HG03097 (cell line): ENCODE measurements at regions not wholly inside any gene's neighbourhood (a gene's known extent, or its start where the extent isn't known, plus 50 kb on each side); places are given as distances from the start of the nearest gene placed in this dataset.

ENCODE experiments used
- ATAC-seq: cut with Tn5 transposase; IDR thresholded peaks from one replicate; pipeline ENCODE4 v1.9.1; 2021; ENCODE audit not compliant: unreplicated experiment, low FRiP score

DNA sequence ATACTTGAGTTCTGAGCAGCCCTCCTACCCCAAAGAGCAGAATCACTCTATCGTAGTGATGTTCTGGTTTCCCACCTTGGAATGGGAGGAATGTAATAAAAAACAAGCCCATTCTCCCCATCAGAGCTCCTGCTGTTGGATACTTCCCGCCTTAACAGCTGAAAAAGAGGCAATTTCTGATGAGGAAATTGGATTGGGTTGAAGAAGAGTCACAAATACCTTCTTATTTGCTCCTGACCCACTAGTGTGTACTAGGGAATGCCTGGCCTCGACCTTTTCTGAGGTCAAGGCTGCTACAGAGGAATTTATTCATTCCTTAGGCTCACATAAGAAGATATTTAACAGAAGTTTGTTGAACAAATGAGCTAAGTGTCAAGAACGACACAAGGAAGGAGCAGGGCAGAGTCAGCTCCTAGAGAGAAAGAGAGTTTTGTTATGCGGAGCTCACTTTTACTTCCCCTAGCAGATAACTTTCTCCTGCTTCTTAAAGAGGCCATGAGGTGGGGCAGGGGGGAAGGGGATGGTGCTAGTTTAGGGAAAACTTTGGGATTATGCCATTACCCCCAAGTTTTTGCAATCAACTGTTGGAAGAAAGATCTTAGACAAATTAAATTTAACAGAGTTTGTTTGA is 273.8 kb upstream of the CLNK start:
- ATAC-seq = no peak

- no peak for ATAC-seq
Observed at GRCh38 chr4:10951306-10951705, 266.7 kb upstream of the CLNK start.

GRCh38 chr4:10949039-10949733 is 264.6 kb upstream of the CLNK start:
- no peak for ATAC-seq

GRCh38 chr4:10947898-10948297 is 263.3 kb upstream of the CLNK start:
- no peak for ATAC-seq

GRCh38 chr4:10944321-10944720 is 259.8 kb upstream of the CLNK start:
- ATAC-seq = no peak

- ATAC-seq = no peak
Observed at GRCh38 chr4:10942156-10942555, 257.6 kb upstream of the CLNK start.

DNA sequence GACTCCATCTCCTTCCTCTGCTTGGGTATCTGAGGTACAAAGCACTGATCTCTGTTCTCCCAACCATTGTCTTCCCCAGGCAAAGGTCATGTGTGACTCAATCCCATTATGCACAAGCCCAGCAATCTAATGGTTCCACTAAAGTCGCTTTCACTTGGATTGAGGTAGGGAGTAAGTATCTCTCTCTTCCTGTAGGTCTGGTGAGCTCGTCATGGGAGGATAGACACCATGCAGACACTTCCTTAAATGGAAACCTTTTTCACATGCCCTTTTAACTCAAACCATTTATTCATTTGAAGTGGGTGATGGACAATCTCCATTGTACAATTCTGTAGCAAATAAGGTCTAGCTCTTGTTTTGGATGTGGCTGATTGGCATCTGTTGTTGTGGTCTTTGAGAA is 245.2 kb upstream of the CLNK start:
- no peak for ATAC-seq

- no peak for ATAC-seq
Observed at GRCh38 chr4:10925996-10926395, 241.4 kb upstream of the CLNK start.

DNA sequence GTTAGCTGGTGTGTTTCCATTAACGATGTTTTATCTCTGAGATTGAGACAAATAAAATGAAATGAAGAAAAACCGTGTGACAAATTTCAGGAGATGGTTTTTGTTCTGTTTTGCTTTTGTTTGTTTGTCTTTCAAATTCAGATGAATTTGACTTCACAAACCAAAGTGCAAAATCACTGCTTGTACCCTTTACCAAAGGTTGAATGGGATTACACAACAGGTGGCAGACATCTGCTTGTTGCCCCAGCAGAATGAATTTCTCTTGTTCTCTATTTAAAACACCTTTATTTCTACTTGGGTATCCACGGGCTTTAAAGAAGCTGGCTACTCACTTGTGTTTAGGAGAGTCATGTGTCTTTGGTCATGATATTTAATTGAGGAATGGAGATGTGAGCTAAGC is 239.7 kb upstream of the CLNK start:
- ATAC-seq = no peak

DNA sequence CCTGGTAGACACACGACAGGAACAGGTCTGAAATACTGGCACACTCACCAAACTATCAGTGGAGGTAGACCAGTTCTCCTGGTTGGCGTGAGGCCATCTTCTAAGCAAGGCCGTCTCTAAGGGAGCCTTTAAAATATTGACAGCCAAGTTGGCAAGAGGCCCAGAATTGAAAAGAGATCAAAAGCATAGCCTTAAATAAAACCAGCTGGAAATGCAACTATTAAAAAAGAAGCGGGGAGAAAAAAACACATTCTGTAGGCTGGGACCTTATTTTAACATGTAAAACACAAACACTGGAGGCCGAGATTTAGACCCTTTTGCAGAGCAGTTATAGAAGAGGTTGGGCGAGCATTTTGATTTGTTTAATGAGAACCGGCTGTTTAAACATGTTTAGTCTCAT is 233.0 kb upstream of the CLNK start:
- ATAC-seq = no peak

GRCh38 chr4:10898072-10898471 is 213.5 kb upstream of the CLNK start:
- ATAC-seq = no peak

DNA sequence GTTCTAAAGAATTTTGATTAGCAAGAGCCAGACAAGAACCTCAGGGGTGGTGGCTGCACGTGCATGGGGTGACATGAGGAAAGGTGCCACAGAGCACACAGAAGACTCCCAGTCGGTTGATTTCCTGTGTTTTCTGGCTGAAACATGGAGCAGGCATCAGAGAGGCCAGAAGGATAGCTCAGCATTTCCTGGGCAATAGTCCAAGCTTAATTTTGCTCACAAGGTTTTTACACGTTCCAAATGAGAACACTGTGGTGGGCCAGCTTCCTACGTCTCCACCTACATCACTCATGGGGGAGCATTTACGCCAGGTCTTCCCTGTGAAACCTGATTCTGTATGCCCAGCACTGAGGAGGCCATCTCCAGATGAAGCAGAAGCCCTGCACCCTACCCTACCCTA is 212.5 kb upstream of the CLNK start:
- ATAC-seq = no peak

GRCh38 chr4:10893395-10893794 is 208.8 kb upstream of the CLNK start:
- no peak for ATAC-seq

DNA sequence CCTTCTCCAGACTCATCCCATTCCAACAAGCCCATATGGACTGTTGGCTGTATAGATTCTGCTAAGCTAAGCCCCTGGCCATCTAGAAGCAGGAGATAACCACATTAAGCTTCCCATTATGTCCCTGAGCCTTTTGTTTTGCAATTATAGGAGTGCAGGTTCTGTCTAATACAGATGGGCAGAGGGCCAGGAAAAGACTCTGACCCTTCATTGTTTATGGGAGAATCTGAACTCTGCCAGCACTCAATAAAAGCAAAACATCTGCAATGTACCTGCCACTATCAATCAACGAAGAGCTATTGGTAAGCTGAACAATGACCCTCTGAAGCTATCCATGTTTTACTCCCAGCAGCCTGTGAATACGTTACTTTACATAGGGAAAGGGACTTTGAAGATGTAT is 207.3 kb upstream of the CLNK start:
- ATAC-seq = no peak

DNA sequence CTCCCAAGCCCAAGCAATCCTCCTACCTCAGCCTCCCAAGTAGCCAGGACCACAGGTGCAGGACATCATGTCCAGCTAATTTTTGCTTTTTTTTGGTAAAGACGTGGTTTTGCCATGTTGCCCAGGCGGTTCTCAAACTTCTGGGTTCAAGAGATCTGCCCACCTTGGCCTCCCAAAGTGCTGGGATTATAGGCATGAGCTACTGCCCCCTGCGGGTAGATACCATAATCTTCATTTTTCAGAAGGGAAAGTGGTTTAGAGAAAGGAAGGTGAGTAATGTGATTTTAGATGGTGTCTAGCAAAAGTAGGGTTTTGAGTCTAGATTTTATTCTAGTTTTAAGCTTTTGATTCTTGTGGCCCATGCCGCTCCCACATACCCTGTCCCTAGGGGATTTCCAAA is 205.3 kb upstream of the CLNK start:
- ATAC-seq = no peak

GRCh38 chr4:10879411-10880110 is 195.0 kb upstream of the CLNK start:
- ATAC-seq = no peak

- no peak for ATAC-seq
Observed at GRCh38 chr4:10878861-10879260, 194.3 kb upstream of the CLNK start.

GRCh38 chr4:10877076-10877475 is 192.5 kb upstream of the CLNK start:
- ATAC-seq = no peak

DNA sequence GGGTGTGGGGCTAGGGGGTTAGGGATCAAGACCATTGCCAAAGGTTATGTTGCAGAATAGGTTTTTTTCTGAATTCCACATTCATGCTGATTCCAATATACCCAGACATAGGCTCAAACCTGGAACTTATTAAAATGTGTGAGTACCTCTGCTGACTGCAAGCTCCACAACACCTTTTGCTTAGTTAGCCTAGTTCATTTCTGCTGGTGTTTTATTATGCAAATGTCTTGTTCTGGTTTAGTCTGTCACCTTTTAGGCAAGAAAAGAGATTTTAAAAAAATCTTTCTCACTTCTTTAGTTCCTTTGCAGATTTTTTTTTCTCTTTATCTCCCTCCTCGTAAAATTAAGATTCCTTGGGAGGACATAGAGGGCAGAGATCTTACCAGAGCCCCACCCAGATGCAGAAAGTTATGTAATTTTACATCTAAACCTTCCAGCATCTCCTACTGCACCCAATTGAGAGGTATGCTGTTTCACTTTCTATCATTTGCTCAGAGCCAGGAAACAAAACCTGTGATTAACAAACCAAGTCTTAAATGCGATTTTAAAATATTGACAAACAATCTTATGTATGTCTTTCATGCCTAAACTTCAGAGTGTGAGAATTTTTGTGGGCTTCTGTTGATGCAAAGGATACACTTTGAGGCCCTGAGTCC is 190.7 kb upstream of the CLNK start:
- ATAC-seq = no peak

GRCh38 chr4:10873809-10874208 is 189.2 kb upstream of the CLNK start:
- ATAC-seq = no peak

- ATAC-seq = peak; percentile 58
Observed at GRCh38 chr4:10872833-10873517, 188.4 kb upstream of the CLNK start.
